Fibroblast of pulmonary artery (primary cell): ENCODE measurements at regions not wholly inside any gene's neighbourhood (a gene's known extent, or its start where the extent isn't known, plus 50 kb on each side); places are given as distances from the start of the nearest gene placed in this dataset.

Experiments
- DNase-seq: peaks from one replicate; pipeline ENCODE4 v3.0.0-alpha.2; 2010; ENCODE audit warnings: low read depth
- H3K4me3 ChIP-seq: replicated peaks from 2 replicates; pipeline ENCODE4 v1.5.1; 2011; ENCODE audit warnings: low read depth, mild to moderate bottlenecking, control low read depth, low read length, moderate library complexity
- CTCF ChIP-seq: IDR thresholded peaks from 2 replicates; pipeline ENCODE4 v1.5.1; 2011; ENCODE audit warnings: mild to moderate bottlenecking, control low read depth, low read length, inconsistent platforms; ENCODE audit errors: missing control alignments

- no peak for DNase-seq
- no peak for TF ChIP-seq CTCF
These were observed 203.4 kb upstream of the CTBP2 start for GRCh38 chr10:125363791-125364190.

GRCh38 chr10:125362950-125363349 is 202.6 kb upstream of the CTBP2 start:
- TF ChIP-seq CTCF = no peak
- no peak for DNase-seq
- H3K4me3 ChIP-seq = no peak overlapping the region

More at GRCh38 chr10:125363791-125364190, 203.4 kb upstream of the CTBP2 start:
- H3K4me3 ChIP-seq = no peak overlapping the region

GRCh38 chr10:125359401-125359800 is 199.0 kb upstream of the CTBP2 start:
- no peak overlapping the region for H3K4me3 ChIP-seq
- no peak for TF ChIP-seq CTCF
- no peak for DNase-seq

- TF ChIP-seq CTCF = no peak
- DNase-seq = no peak
- no peak overlapping the region for H3K4me3 ChIP-seq
These were observed 195.3 kb upstream of the CTBP2 start for GRCh38 chr10:125355657-125356056.

- DNase-seq = no peak
- TF ChIP-seq CTCF = no peak
- H3K4me3 ChIP-seq = no peak overlapping the region
These were observed 190.2 kb upstream of the CTBP2 start for GRCh38 chr10:125350519-125350918.

- no peak for DNase-seq
- no peak overlapping the region for H3K4me3 ChIP-seq
- no peak for TF ChIP-seq CTCF
These were observed 188.2 kb upstream of the CTBP2 start for GRCh38 chr10:125348536-125348935.

- H3K4me3 ChIP-seq = no peak overlapping the region
- TF ChIP-seq CTCF = no peak
- no peak for DNase-seq
These were observed 184.3 kb upstream of the CTBP2 start for GRCh38 chr10:125344573-125345171.
